ENCODE measurements at regions not wholly inside any gene's neighbourhood (a gene's known extent, or its start where the extent isn't known, plus 50 kb on each side); places are given as distances from the start of the nearest gene placed in this dataset.

DNA sequence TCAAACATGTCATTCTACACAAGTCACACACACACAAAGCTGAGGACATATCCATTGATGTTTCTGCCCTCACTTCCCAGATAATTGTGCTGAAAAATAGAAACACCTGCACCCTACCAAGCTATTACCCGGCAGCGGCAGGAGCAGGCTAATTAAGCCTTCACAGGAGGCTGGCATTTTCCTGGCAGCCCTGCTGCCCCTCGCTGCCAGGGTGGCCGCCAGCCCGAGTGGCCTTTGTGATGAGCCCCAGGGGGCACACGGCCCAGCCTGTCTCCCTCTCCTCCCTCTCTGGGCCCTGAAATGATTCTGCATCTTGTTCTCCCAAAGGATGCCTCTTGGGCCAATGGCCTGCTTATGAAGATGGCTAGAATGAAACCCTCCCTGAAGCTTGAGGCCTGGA lies 76.2 kb upstream of the TP53I11 start:
- TF ChIP-seq, protein P1, sequence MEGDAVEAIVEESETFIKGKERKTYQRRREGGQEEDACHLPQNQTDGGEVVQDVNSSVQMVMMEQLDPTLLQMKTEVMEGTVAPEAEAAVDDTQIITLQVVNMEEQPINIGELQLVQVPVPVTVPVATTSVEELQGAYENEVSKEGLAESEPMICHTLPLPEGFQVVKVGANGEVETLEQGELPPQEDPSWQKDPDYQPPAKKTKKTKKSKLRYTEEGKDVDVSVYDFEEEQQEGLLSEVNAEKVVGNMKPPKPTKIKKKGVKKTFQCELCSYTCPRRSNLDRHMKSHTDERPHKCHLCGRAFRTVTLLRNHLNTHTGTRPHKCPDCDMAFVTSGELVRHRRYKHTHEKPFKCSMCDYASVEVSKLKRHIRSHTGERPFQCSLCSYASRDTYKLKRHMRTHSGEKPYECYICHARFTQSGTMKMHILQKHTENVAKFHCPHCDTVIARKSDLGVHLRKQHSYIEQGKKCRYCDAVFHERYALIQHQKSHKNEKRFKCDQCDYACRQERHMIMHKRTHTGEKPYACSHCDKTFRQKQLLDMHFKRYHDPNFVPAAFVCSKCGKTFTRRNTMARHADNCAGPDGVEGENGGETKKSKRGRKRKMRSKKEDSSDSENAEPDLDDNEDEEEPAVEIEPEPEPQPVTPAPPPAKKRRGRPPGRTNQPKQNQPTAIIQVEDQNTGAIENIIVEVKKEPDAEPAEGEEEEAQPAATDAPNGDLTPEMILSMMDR (IDR thresholded peaks at IDR 0.05; ENCODE audit: control insufficient read depth, insufficient read depth, low read depth, low read length, missing control alignments), result no peak
- DNase-seq (ENCODE audit: low read depth), result no peak
- no peak overlapping the region for H3K4me3 ChIP-seq (ENCODE audit: control insufficient read depth, low read depth, low read length)

DNA sequence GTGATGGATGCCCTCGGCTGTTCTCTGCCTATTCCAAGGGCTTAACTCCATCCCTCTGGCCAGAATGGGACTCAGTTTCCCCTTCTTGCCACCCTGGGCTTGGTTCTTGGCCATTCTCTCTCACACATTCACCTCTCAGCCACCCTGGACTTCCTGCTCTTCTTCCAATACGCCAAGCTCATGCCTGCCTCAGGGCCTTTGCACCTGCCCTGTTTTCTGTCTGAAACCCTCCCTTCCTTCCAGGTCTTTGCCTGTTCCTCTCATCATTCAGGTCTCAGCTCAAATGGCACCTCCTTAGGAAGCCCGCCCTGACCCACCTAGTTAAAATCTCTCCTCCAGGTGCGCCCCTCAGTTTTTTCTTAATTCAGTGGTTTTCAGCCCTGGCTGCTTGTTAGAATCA lies 76.6 kb upstream of the TP53I11 start:
- no peak overlapping the region for H3K4me3 ChIP-seq (ENCODE audit: control insufficient read depth, low read depth, low read length)
- no peak for DNase-seq (ENCODE audit: low read depth)
- TF ChIP-seq, protein P1 (IDR thresholded peaks at IDR 0.05; ENCODE audit: control insufficient read depth, insufficient read depth, low read depth, low read length, missing control alignments), result no peak

DNA sequence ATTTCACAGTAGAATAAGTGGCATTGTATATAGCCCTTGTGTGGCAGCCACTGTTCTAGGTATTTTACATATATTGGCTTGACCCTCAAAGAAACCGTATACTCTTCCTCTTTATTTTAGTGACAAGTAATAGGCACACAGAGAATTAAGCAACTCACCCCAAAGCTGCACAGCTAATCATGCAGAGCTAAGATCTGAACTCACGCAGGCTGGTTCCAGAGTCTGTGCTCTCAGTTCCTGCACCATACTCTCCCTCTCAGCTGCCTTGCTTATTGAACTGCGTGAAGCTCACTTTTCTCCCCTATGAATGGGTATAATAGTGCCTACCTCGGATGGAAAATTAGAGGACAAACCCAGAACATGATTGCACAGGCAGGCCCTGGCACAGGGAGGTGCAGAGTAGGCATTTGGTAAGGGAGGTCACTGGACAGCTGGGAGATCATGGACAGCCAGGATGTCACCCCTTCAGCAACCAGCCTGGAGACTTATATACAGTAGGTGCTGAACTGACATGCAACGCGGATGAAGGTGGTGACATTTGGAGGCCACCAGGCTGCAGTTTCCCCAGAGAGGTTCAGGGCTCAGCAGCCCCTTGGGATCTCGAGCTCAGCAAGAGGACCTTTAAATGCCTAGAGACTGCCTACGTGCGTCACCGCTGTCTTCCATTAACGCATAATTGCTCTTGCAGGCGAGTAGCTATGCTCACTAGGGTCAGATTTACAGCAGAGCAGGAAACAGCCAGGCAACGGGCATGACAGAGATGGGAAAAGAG lies 78.4 kb upstream of the TP53I11 start:
- DNase-seq (ENCODE audit: low read depth), result no peak
- TF ChIP-seq, protein P1 (IDR thresholded peaks at IDR 0.05; ENCODE audit: control insufficient read depth, insufficient read depth, low read depth, low read length, missing control alignments), result no peak
- no peak overlapping the region for H3K4me3 ChIP-seq (ENCODE audit: control insufficient read depth, low read depth, low read length)

DNA sequence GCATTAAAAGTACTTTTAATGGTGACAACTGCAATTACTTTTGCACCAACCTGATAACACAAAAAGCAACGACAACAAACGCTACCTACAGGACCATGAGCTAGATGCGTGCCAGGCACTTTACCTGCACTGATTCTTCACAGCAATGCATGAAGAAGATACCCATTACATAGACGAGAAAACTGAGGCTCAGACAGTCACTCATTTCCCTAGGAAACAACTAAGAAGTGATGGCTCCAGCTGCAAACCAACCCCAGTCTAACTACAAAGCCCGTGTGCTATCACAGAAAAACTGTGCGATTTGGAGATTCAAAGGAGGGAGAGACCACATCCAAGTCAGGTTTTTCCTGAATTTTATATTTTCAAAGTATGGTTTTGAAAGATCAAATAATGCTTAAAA lies 80.1 kb upstream of the TP53I11 start:
- DNase-seq (ENCODE audit: low read depth), result no peak
- TF ChIP-seq, protein P1 (IDR thresholded peaks at IDR 0.05; ENCODE audit: control insufficient read depth, insufficient read depth, low read depth, low read length, missing control alignments), result no peak
- no peak overlapping the region for H3K4me3 ChIP-seq (ENCODE audit: control insufficient read depth, low read depth, low read length)

DNA sequence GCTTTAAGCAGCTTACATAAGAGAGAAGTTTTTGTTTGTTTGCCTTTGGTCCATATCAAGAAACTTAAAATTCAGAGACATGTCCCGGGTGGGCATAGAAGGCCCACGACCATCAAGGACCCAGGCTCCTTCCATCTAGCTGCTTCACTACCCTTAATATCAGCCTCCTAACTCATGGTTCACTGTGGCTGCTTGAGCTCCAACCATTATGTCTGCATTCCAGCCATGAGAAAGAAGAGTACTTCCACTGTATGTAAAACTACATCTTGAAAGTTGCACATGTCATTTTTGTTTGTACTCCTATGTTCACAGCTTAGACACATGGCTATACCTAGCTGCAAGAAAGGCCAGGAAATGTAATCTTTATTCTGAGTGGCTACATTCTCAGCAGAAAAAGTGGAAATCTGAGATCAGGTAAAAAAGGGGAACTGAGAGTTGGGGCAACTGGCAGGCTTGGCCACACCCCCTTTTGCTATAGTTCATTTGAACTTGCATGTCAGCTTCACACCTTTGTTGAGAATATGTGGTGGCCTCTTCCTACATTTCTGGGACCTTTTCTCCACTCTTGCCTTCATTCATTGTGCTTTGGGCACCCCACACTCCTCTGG lies 81.3 kb upstream of the TP53I11 start:
- TF ChIP-seq, protein P1 (IDR thresholded peaks at IDR 0.05; ENCODE audit: control insufficient read depth, insufficient read depth, low read depth, low read length, missing control alignments), result no peak
- H3K4me3 ChIP-seq (ENCODE audit: control insufficient read depth, low read depth, low read length), result no peak overlapping the region
- no peak for DNase-seq (ENCODE audit: low read depth)

DNA sequence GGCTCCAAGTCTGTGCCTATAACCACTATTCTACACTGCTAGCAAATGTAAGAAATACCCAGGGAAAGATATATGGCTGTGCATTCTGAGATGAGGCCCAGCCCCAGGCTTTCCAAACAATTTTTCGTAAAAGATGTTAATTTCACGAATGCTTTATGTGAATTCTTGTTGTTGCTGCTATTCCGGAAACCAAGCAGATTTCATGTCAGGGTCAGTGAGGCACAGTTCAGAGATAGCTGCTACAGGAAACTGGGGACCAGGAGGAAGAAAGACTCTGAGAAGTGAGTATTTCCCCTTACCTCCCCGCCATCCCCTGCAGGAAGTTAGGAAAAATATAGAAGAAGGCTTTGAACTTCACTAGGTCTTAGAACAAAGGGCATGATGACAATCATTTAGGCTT lies 84.7 kb upstream of the TP53I11 start:
- no peak overlapping the region for H3K4me3 ChIP-seq (ENCODE audit: control insufficient read depth, low read depth, low read length)
- TF ChIP-seq, protein P1 (IDR thresholded peaks at IDR 0.05; ENCODE audit: control insufficient read depth, insufficient read depth, low read depth, low read length, missing control alignments), result no peak
- no peak for DNase-seq (ENCODE audit: low read depth)

Measured in AG09309 (cell line).